Testis (tissue), 2 donors: ENCODE measurements at regions not wholly inside any gene's neighbourhood (a gene's known extent, or its start where the extent isn't known, plus 50 kb on each side); places are given as distances from the start of the nearest gene placed in this dataset.
"Not testable (repeated sequence)": the region's sequence is repeated elsewhere in the genome, so short reads cannot be mapped to it uniquely, and the experiment has no call there.

Experiments used
- DNase-seq: peaks from one replicate; pipeline ENCODE4 v3.0.0-alpha.2; 2019
- H3K27ac ChIP-seq, 2 donors: fragments of 200-600 bp; sonication (generic); one replicate each; pipeline ENCODE4 v1.5.1; 2019
- H3K27me3 ChIP-seq: fragments of 200-600 bp; sonication (generic); one replicate; pipeline ENCODE4 v1.5.1; 2019
- H3K36me3 ChIP-seq: fragments of 200-600 bp; sonication (generic); one replicate; pipeline ENCODE4 v1.5.1; 2017; ENCODE audit warnings: low read depth; ENCODE audit errors: missing control alignments
- H3K4me1 ChIP-seq: fragments of 200-600 bp; sonication (generic); one replicate; pipeline ENCODE4 v1.5.1; 2019
- H3K4me3 ChIP-seq, 2 donors: fragments of 200-600 bp; sonication (generic); one replicate each; pipeline ENCODE4 v1.5.1; 2017 to 2019
- H3K9me3 ChIP-seq: fragments of 200-600 bp; sonication (generic); one replicate; pipeline ENCODE4 v1.5.1; 2017
- CTCF ChIP-seq, 3 experiments: fragments of 450-650 bp in 2 of 3; fragments of 200-600 bp in 1 of 3; sonication (generic) in 1 of 3; IDR thresholded peaks; one replicate each; pipeline ENCODE4 v1.5.1; 2016 to 2019; ENCODE audit warnings: antibody characterized with exemption in 3 of 3, mild to moderate bottlenecking in 2 of 3, moderate library complexity in 1 of 3
- POLR2A ChIP-seq: fragments of 450-650 bp; IDR thresholded peaks from one replicate; pipeline ENCODE4 v1.6.1; 2017; ENCODE audit warnings: antibody characterized with exemption, mild to moderate bottlenecking, moderate library complexity
- WGBS, 2 donors: methylation state at CpG; one replicate each; pipeline ENCODE4 v1.1.5; 2018; 5-methylcytosine and 5-hydroxymethylcytosine counted together
- intact Hi-C: fragments of 100-400 bp; cut with DNase I; formaldehyde crosslinking; loops from one replicate; pipeline ENCODE4 v1.15.1; 2023; ENCODE audit warnings: low total_unique reads

- H3K4me1 ChIP-seq = no peaks in the 10 kb centered on the region
- H3K36me3 ChIP-seq = no peaks in the 10 kb centered on the region
- intact Hi-C loops = no loop called here
- H3K27ac ChIP-seq = no peak overlapping the region
- TF ChIP-seq POLR2A = no peak
- TF ChIP-seq CTCF (IDR thresholded peaks at IDR 0.05) = no peak
- no peak overlapping the region for H3K4me3 ChIP-seq
- no peak for DNase-seq
- H3K9me3 ChIP-seq = no peaks in the 10 kb centered on the region
- WGBS, 2 donors = 53 to 78% methylated on average over 2 of the region's 2 CpGs
- no peaks in the 10 kb centered on the region for H3K27me3 ChIP-seq
Observed at GRCh38 chr4:28310926-28311325, 1450.3 kb downstream of the STIM2 start.

DNA sequence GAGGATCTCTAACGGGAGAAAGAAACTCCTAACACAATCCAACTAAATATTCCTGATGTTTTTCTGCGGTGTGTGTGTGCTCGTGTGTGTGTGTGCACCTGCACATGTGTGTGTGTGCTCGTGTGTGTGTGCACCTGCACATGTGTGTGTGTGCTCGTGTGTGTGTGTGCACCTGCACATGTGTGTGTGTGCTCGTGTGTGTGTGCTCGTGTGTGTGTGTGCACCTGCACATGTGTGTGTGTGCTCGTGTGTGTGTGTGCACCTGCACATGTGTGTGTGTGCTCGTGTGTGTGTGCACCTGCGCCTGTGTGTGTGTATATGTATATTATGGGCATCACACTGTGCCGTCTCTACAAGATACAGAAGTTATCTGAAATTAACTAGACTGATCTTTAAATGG is 1451.9 kb downstream of the STIM2 start:
- H3K36me3 ChIP-seq, DNase-seq, H3K4me3 ChIP-seq, H3K27me3 ChIP-seq, H3K9me3 ChIP-seq, H3K27ac ChIP-seq, H3K4me1 ChIP-seq, intact Hi-C loops: not testable (repeated sequence)
- 53 to 79% methylated on average over 10 to 11 of the region's 11 CpGs for WGBS, 2 donors

GRCh38 chr4:28313729-28314713 is 1453.4 kb downstream of the STIM2 start:
- DNase-seq = no peak
- H3K9me3 ChIP-seq = no peaks in the 10 kb centered on the region
- H3K36me3 ChIP-seq = no peaks in the 10 kb centered on the region
- no peak for TF ChIP-seq CTCF (IDR thresholded peaks at IDR 0.05)
- TF ChIP-seq POLR2A = no peak
- intact Hi-C loops = no loop called here
- no peaks in the 10 kb centered on the region for H3K27me3 ChIP-seq
- no peaks in the 10 kb centered on the region for H3K4me1 ChIP-seq
- H3K27ac ChIP-seq = no peak overlapping the region
- H3K4me3 ChIP-seq = no peak overlapping the region
- WGBS, 2 donors = 79 to 87% methylated on average over 2 of the region's 2 CpGs

DNA sequence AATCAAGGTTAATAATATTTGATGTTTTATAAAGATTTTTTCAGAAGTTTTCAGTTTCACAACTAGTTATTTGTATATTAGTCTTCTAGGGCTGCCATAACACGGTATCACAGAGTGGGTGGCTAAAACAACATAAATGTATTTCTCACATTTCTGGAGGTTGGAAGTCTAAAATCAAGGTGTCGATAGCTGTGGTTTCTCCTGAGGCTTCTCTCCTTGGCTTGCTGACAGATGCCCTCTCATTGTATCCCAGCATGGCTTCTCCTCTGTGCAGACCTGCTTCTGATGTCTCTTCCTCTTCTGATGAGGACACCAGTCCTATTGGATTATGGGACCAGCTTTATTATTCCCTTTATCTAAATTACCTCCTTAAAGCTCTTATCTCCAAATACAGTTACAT is 1456.6 kb downstream of the STIM2 start:
- H3K4me1 ChIP-seq = no peaks in the 10 kb centered on the region
- intact Hi-C loops = no loop called here
- WGBS, 2 donors = 94 to 96% methylated on average over 2 of the region's 2 CpGs
- H3K36me3 ChIP-seq = no peaks in the 10 kb centered on the region
- no peaks in the 10 kb centered on the region for H3K9me3 ChIP-seq
- H3K4me3 ChIP-seq = no peak overlapping the region
- no peak for DNase-seq
- H3K27me3 ChIP-seq = no peaks in the 10 kb centered on the region
- TF ChIP-seq POLR2A (no peak), CTCF (IDR thresholded peaks at IDR 0.05) (no peak)
- H3K27ac ChIP-seq = no peak overlapping the region

DNA sequence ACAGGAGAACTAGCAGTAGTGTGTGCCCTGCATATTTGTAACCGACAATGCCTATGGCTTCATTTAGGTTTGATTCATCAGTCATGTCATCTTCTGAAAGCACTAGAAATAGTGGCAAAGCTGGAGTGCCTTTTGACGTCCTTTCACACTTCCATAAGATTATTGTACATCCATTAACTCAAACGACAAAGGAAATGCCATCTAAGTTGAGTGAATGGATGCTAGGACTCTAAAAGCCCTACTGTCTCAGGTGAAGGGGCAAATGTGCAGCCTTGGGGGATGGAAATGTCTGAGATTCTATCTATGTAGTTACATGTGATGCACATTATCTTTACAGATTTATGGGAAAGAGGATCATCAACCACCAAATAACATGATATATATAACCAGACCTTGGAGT is 1473.6 kb downstream of the STIM2 start:
- no peak for DNase-seq
- Histone ChIP-seq H3K4me1 (no peaks in the 10 kb centered on the region), H3K27ac (no peak overlapping the region), H3K4me3 (no peak overlapping the region), H3K9me3 (no peaks in the 10 kb centered on the region), H3K36me3 (no peaks in the 10 kb centered on the region), H3K27me3 (no peaks in the 10 kb centered on the region)
- WGBS, 2 donors = 89 to 92% methylated on average over 3 of the region's 3 CpGs
- intact Hi-C loops = no loop called here
- no peak for TF ChIP-seq CTCF (IDR thresholded peaks at IDR 0.05)
- no peak for TF ChIP-seq POLR2A
